Lung (tissue), 11 donors: ENCODE measurements at regions not wholly inside any gene's neighbourhood (a gene's known extent, or its start where the extent isn't known, plus 50 kb on each side); places are given as distances from the start of the nearest gene placed in this dataset.

Source experiments
- ATAC-seq: fragments of 200-7000 bp; cut with Tn5 transposase; one replicate; pipeline ENCODE4 v1.9.1; 2020; ENCODE audit warnings: moderate number of reproducible peaks; ENCODE audit not compliant: insufficient read depth, low FRiP score
- DNase-seq, 3 donors: peaks; one replicate each; pipeline ENCODE4 v3.0.0-alpha.2; 2013 to 2017
- H3K27ac ChIP-seq, 2 donors: one replicate each; pipeline ENCODE4 v1.5.1; 2013; ENCODE audit warnings: mild to moderate bottlenecking in 2 of 2, moderate library complexity in 2 of 2, control low read depth in 1 of 2, inconsistent platforms in 1 of 2, low read depth in 1 of 2, low read length in 1 of 2
- H3K27me3 ChIP-seq, 3 donors: one replicate each; pipeline ENCODE4 v1.5.1; 2013; ENCODE audit warnings: low read length in 2 of 3; ENCODE audit not compliant: control insufficient read depth in 3 of 3, insufficient read depth in 3 of 3
- H3K36me3 ChIP-seq, 4 donors: one replicate each; pipeline ENCODE4 v1.5.1; 2013; ENCODE audit warnings: low read length in 4 of 4, mild to moderate bottlenecking in 1 of 4, moderate library complexity in 1 of 4; ENCODE audit not compliant: control insufficient read depth in 4 of 4, insufficient read depth in 4 of 4
- H3K4me1 ChIP-seq, 5 donors: one replicate each; pipeline ENCODE4 v1.5.1; 2013; ENCODE audit warnings: low read length in 5 of 5, mild to moderate bottlenecking in 2 of 5, moderate library complexity in 1 of 5; ENCODE audit not compliant: control insufficient read depth in 5 of 5, insufficient read depth in 5 of 5
- H3K4me3 ChIP-seq: one replicate; pipeline ENCODE4 v1.5.1; 2013; ENCODE audit warnings: mild to moderate bottlenecking, control low read depth, moderate library complexity
- H3K9ac ChIP-seq, 2 donors: one replicate each; pipeline ENCODE4 v1.5.1; 2013; ENCODE audit warnings: low read length in 2 of 2, control low read depth in 1 of 2; ENCODE audit not compliant: insufficient read depth in 1 of 2
- H3K9me3 ChIP-seq, 4 donors: one replicate each; pipeline ENCODE4 v1.5.1; 2013; ENCODE audit warnings: low read length in 3 of 4, mild to moderate bottlenecking in 1 of 4, moderate library complexity in 1 of 4; ENCODE audit not compliant: control insufficient read depth in 4 of 4, insufficient read depth in 3 of 4
- CTCF ChIP-seq: IDR thresholded peaks from 2 replicates; pipeline ENCODE4 v1.5.1; 2012; ENCODE audit warnings: mild to moderate bottlenecking; ENCODE audit errors: control extremely low read depth, extremely low read depth
- WGBS, 2 donors: extraction: QIAGEN DNeasy Blood & Tissue Kit; methylation state at CpG; one replicate each; pipeline ENCODE4 v1.1.7; 2013; 5-methylcytosine and 5-hydroxymethylcytosine counted together
- donor health status: control.
- donor health status: control.
- donor health status: Bipolar disorder and iron deficiency.
- donor health status: healthy.
- donor health status: DM: yes; HTN: yes; CAD: no.

GRCh38 chr5:124371111-124371706, 375.2 kb downstream of the ZNF608 start:
- TF ChIP-seq CTCF = no peak
- H3K36me3 ChIP-seq = no peaks in the 10 kb centered on the region
- no peaks in the 10 kb centered on the region for H3K27me3 ChIP-seq
- peaks cover 0 to 21% (median 5%) of the 10 kb centered on the region in 5 donors for H3K4me1 ChIP-seq
- no peak overlapping the region for H3K27ac ChIP-seq
- no peaks in the 10 kb centered on the region for H3K9me3 ChIP-seq
- DNase-seq (peak; percentile 23 to 74 (median 71)), ATAC-seq (no peak)
- no peak overlapping the region for H3K4me3 ChIP-seq
- 58 to 76% methylated on average over 4 of the region's 4 CpGs for WGBS, 2 donors
- no peak overlapping the region for H3K9ac ChIP-seq

GRCh38 chr5:124370601-124371000, 375.8 kb downstream of the ZNF608 start:
- DNase-seq (peak in 1 of 3 donors; percentile 69), ATAC-seq (no peak)
- no peaks in the 10 kb centered on the region for H3K36me3 ChIP-seq
- no peak overlapping the region for H3K9ac ChIP-seq
- H3K27ac ChIP-seq = no peak overlapping the region
- H3K4me3 ChIP-seq = no peak overlapping the region
- no peaks in the 10 kb centered on the region for H3K9me3 ChIP-seq
- TF ChIP-seq CTCF = no peak
- no peaks in the 10 kb centered on the region for H3K27me3 ChIP-seq
- H3K4me1 ChIP-seq = peaks cover 0 to 21% (median 5%) of the 10 kb centered on the region in 5 donors

DNA sequence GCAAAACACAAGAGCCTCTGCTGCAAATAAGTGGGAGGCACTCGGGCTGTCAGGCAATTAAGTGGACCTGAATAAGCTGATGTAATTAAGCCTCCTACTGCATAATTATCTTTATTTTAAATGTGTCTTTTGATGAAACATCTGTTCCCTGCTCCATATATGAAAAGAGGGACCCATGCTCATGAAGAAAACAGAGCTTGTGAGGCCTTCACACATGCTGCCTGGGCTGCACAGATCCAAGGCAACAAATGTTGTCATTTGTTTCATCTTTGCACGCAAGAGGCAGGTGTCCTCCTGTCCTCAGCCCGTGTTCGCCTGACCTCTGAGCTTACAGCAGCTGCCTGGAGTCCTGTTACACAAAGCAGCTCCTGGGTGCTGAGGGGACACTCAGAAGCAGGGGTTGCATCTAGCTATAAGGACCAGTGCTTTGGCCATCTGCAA, 381.1 kb downstream of the ZNF608 start:
- 85 to 86% methylated on average over 4 of the region's 4 CpGs for WGBS, 2 donors
- Histone ChIP-seq H3K4me3 (no peak overlapping the region), H3K27ac (no peak overlapping the region), H3K27me3 (no peaks in the 10 kb centered on the region), H3K9ac (no peak overlapping the region), H3K9me3 (no peaks in the 10 kb centered on the region), H3K36me3 (no peaks in the 10 kb centered on the region), H3K4me1 (no peaks in the 10 kb centered on the region)
- DNase-seq (no peak), ATAC-seq (no peak)
- TF ChIP-seq CTCF = no peak

DNA sequence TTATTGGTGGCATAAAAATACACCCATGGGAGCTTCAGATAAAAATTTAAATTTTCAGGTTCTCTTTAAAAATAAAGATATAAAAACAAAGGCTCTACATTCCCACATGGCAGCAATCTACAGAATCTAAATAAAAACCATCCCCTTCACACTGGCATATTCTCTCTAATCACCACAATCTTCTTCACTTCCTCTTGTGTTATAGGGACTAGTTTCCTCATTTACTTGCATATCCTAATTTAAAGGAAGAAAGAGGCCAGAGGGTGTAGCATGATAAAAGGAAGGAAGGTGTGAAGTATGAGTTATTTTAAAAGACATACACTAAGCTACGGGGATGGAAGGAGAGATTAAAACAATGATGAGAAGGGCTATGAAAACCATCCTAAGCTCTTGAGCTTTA, 390.5 kb downstream of the ZNF608 start:
- no peak for DNase-seq
- 36 to 53% methylated on average over 1 of the region's 1 CpG for WGBS, 2 donors

More for the DNA sequence above, 390.5 kb downstream of the ZNF608 start:
- no peak overlapping the region for H3K27ac ChIP-seq
- H3K4me3 ChIP-seq = no peak overlapping the region
- no peak for ATAC-seq
- no peaks in the 10 kb centered on the region for H3K4me1 ChIP-seq
- TF ChIP-seq CTCF = no peak
- no peaks in the 10 kb centered on the region for H3K36me3 ChIP-seq
- H3K9me3 ChIP-seq = no peaks in the 10 kb centered on the region
- no peak overlapping the region for H3K9ac ChIP-seq
- H3K27me3 ChIP-seq = no peaks in the 10 kb centered on the region
